SU-DHL-6 (cell line): ENCODE measurements at regions not wholly inside any gene's neighbourhood (a gene's known extent, or its start where the extent isn't known, plus 50 kb on each side); places are given as distances from the start of the nearest gene placed in this dataset.

Experiments used
- CTCF ChIP-seq: fragments of 200-600 bp; sonication (generic); IDR thresholded peaks from one replicate; pipeline ENCODE4 v1.5.1; 2017; ENCODE audit warnings: antibody characterized with exemption, mild to moderate bottlenecking, low read length, moderate library complexity; ENCODE audit not compliant: insufficient read depth, poor library complexity, severe bottlenecking
- EZH2phosphoT487 ChIP-seq: fragments of 200-600 bp; sonication (generic), shearing (Covaris generic); conservative IDR thresholded peaks from 2 replicates; pipeline ENCODE4 v1.6.1; 2018; ENCODE audit warnings: mild to moderate bottlenecking, antibody characterized with exemption, low read length, moderate library complexity, mixed read lengths

DNA sequence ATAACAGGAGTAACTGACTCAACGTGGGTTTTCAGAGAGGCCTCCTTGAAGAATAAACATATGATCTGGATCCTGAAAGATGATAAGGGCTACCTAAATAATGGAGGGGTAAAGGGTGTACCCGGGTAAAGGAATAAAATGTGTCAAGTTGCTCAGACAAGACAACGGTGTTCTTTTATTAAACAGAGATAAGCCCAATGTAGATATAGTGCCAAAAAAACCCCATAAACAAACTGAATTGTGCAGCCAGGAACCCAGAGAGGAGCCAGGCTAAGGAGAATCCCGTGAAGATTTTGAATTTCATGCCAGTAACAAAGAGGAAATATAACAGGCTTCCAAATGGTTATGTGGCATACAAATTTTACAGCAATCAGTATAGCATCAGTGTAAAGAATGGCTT lies 618.2 kb downstream of the CPS1 start:
- TF ChIP-seq CTCF (no peak), EZH2phosphoT487 (no peak)
